NCI-H146 (cell line): ENCODE measurements at regions not wholly inside any gene's neighbourhood (a gene's known extent, or its start where the extent isn't known, plus 50 kb on each side); places are given as distances from the start of the nearest gene placed in this dataset.

Experiments used
- DNase-seq: peaks from one replicate; lab custom pipeline; 2025; lab: John Stamatoyannopoulos, UW

DNA sequence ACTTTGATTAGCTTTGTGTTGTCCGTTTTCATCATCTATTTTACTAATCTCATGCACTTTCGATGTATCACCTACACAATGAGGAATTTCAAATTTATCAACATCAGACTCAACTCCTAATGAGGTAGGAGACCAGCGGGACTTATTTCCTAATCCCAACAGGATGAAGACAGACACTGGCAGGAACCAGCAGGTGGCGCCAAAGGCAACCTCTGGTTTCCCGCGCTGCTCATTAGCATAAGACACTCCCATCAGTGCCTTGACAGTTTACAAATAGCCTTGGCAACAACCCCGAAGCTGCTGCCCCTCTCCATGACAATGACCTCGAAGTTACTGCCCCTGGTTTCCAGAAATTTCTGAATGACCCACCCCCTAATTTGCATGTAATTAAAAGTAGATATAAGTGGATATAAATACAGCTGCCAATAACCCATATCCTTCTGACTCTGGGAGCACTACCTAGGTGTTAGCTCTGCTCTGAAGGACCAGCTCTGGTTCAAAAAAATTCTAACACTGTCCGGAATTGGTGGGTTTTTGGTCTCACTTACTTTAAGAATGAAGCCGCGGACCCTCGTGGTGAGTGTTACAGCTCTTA, 974.8 kb downstream of the ADGRL2 start:
- no peak for DNase-seq

DNA sequence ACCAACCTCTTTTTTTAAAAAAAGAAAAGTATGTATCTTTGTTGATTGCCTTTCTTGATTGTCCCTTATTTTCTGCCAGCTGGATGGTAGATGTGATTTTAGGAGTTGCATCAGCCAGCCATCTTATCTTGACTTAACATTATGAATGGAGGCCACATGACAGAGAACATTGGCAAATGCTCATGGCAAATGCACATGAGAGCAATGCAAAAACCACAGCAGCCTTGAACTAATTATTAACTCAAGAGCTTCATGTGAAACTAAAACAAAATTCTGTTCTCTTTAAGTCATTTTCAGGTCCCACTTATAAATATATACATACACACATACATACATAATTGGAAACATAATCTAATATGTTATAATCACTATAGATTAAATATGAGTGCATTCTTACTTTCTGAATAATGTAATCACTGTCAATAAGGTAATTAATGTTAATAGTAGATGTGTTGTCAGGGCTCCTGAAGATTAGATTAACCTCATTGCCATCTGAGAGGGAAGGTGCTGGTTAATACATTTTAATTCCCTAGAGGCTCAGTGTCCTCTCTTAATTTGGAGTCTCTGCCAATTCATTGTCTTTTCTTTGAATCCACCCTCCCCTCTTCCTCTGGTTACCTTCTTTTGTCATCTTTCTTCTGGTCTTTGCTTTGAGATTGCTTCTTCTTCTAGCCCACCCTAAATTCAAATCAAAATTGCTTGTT, 962.2 kb downstream of the ADGRL2 start:
- DNase-seq: no peak

DNA sequence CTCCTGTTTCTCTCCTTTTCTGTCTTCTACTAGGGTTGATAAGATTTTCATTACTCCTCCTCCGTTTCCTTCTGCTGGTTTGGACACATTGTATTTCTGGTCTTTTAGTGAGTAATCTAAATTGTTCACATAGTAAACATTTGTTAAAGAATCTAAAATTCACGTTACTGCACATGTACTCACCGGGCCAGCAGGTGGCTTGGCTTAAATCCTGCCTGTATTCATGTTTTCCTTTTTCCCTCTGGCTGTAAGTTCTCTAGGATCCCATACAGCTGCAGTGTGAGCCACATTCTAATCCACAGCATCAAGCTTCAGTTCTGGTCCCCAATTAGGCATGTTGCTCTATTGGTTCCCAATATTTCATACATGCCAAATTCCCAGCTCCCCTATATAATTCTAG, 958.3 kb downstream of the ADGRL2 start:
- DNase-seq: no peak

DNA sequence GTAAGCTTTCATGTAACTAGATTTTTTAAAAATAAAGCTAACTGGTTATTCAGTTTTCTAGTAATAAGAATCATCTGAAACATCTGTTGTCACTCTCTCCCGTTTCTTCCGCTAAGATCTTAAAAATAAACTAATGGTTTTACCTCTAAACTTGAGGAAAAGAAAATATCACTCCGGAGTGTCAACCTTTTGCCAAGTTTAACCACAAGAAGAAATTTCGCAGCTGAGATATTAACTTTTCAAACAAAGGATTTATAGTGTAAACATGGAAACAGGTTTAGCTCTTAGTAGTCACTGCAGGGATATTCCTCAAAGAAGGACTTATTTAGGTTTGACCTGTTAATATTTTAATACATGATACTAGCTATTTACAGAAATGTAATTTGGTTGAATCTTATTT, 954.9 kb downstream of the ADGRL2 start:
- DNase-seq: no peak

DNA sequence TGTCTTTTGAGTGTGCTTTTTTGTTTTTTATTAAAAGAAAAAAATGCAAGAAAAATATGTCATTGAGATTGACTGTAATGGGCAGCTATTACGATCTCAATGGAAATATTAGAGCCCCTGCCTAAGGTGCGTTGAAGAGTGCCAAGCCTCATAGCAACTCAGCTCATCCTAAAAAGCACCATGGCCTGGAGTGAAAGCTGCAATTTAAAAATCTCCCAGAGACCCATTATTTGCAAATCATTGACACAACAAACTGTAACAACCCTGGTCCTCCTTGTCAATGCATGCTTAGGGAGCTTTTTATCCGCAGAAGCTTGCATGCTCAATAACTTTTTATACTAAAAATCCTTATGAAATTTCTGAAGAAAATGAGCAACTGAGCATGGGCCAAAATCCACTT, 954.5 kb downstream of the ADGRL2 start:
- DNase-seq: no peak

DNA sequence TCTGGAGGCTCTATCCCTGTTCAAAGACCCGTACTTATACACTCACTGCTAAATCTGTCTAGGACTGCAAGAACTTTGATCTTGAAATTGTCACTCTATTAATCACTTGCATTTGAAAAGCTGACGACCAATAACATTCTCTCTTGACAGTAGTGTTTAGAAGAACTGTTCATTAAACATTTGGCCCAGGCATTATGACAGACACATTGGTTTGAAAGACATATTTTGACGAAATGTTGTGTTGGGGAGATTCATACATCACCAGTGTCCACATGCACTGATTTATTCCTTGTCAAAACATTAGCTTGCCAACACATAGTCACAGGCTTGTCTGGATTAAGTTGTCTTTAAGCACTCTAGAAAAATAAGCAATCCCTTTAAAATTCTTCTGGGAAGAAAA, 951.3 kb downstream of the ADGRL2 start:
- DNase-seq: no peak

- no peak for DNase-seq
Measured at GRCh38 chr1:82733645-82734044, 932.9 kb downstream of the ADGRL2 start.

GRCh38 chr1:82731216-82731615, 930.5 kb downstream of the ADGRL2 start:
- DNase-seq: no peak

DNA sequence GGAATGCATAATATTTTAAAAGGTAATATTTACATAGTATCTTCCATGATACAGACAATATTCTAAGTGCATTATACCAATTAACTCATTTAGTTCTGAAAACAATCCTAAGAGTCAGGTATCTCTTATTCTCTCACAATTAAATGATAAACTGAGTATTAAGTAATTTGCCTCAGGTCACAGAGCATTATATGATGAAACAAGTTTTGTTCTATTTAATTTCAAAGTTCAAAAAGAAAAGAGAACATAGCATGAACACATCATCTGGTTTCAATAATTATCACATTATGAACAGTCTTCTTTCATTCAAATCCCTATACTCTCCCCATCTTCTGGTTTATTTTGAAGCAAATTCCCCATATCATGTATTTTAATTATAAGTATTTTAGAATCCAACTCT, 927.5 kb downstream of the ADGRL2 start:
- no peak for DNase-seq

DNA sequence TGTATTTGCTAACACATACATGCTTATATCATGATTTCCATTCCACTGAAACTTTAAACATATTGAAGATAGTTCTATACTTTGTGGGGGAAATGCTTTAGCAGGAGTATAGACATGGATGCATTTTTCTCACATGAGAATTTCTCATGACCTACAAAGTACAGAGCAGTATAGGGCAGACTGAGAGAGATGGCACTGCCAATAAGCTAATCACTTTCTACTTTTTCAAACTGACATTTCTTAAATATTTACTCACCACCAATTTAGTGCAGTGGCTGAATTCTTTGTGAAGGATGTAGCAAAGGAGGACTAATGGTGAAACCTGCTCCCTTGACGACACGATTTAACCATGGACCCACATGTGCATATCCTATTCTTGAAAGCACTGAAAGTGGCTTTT, 923.5 kb downstream of the ADGRL2 start:
- no peak for DNase-seq

DNA sequence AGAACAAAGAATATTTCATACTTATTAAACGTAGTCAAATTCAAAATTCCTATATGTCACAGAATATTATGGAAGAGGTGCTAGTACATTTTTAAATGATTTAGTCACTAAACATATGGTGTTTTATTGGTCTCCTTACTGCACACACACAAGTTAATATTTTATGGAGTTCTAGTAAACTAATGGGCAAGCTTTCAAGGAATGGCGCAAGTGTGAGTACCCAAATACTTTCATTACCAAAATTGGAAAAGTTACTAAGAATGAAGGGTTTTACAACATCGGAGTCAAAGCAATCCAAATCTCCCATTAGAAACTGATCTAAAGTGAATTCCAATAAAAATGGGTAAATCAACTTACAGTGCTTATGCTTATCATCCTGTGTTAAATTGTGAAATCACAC, 921.9 kb downstream of the ADGRL2 start:
- DNase-seq: no peak

DNA sequence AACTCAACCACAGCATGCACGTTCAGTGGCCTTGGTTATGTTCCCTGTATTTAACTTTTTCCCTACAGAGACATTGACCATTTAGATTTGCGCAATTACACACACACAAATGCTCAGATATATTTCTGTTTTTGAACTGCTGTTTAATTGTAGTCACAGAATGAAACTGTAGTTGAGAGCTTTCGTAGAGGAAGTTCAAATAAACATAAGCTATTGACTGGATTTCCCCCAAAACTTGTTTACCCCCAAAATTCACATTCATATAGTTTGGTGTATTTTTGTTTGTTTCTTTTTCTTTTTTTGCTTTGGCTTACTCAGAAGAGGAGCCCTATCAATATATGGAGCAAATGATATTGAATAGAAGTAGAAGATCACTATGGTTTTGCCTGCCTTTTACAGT, 921.0 kb downstream of the ADGRL2 start:
- no peak for DNase-seq

- DNase-seq: no peak
Measured at GRCh38 chr1:82718719-82719419, 918.1 kb downstream of the ADGRL2 start.

DNA sequence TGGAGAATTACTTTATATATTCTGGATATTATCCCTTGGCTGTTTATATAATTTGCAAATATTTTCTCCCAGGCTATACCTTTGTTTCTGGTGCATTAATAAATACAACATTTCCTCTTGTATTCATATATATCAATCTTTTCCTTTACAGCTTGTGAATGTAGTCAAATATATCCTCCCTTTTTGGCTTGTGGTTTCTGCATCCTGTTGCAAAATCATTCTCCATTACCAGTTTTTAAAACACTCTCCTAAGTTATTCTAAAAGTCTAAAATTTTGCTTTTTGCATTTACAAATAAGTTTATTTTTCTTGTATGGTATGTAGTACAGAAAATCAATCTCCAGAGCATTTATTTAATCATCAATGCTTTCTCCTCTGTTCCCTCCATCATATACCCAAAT, 909.4 kb downstream of the ADGRL2 start:
- no peak for DNase-seq

GRCh38 chr1:82707681-82708080, 906.9 kb downstream of the ADGRL2 start:
- DNase-seq: no peak

GRCh38 chr1:82706741-82707140, 906.0 kb downstream of the ADGRL2 start:
- DNase-seq: no peak

DNA sequence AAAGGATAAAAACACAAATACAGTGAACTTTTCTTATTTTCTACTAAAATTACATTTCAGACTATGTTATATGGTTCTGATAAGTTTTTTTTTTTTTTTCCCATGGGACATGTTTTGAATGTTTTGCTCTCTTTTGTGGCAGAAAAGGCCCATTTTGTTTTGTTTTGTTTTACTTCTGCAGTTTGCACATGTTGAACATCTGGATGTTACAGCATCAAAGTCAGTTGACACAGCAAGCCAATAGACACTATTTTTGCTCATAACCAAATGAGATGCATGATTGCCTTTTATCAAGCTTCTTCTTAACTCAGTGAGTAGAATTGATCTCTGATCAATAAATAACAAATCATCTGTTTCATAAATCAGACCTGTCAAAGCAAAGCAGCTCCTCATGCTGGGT, 904.2 kb downstream of the ADGRL2 start:
- no peak for DNase-seq

DNA sequence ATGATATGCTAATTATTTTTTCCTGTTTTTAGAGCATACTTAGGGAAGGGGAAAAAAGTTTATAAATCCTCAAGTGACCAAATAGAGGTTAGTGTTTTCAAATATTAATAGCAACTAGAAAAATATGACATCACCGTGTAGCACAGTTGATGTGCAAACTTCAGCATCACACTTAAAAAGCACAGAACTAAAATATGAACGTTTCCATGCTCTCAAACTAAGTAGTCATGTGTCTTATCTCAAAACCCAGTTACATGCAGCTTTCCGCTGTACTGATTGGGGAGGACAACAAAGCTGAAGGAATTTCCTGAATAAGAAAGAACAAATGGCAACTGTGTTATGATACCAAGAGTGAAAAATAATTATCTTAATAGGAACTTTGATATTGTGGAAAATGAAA, 903.7 kb downstream of the ADGRL2 start:
- no peak for DNase-seq

DNA sequence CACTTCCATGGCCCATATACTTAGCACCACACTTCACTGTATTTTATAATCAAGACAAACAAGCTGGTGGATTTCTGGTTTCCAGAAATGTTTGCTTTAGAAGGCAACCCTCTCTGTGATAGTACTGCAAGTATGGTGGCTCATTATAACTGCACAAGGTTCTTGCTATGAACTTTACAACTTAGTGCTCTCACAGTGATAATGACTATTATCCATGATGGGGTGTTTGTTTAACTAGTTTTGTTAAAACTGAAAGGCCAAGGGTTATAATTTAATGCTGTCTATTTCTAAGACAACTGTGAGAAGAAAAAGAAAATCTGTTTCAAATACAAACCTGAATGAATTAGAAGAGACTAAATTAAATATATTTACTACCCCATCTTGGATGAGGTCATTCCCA, 903.2 kb downstream of the ADGRL2 start:
- no peak for DNase-seq

GRCh38 chr1:82700476-82700875, 899.7 kb downstream of the ADGRL2 start:
- no peak for DNase-seq

DNA sequence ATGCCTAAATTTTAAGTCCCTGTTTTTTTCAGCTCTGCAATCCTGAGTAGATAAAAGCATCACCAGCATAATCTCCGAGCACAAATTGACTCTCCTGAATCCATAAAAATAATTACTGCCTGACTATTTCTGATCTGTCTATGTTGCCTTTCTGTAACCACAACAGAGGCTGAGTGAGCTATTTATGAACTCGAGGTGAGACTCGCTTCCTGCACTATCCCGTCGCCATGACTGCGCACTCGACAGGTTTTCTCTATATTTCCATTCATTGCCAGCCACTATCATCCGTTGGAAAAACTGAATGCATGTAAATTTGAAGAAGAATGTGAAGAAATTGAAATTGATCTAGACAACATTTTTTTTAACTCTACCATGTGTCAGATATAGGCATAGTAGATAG, 897.2 kb downstream of the ADGRL2 start:
- no peak for DNase-seq

DNA sequence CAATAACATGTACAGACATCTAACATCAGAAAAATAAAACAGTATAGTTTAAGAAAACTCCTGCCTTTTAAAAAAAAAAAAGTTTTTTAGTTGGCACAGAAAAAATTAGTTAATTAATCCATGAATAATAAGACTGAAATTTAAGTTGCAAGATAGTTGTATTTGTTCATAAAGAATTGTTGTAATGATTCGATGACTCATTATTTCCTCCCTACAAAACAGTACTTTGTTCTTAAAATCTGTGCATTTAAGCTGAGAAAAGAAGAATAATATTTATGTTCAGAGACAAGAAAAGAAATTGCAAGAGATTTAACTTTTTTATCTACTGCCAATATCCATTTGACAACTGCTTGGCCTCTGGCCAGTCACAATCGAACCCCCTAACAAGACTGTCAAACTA, 894.7 kb downstream of the ADGRL2 start:
- no peak for DNase-seq

GRCh38 chr1:82690411-82690810, 889.7 kb downstream of the ADGRL2 start:
- DNase-seq: no peak

- DNase-seq: no peak
Measured at GRCh38 chr1:82689217-82689616, 888.5 kb downstream of the ADGRL2 start.
